ENCODE measurements at regions not wholly inside any gene's neighbourhood (a gene's known extent, or its start where the extent isn't known, plus 50 kb on each side); places are given as distances from the start of the nearest gene placed in this dataset.
"Not testable (repeated sequence)": the region's sequence is repeated elsewhere in the genome, so short reads cannot be mapped to it uniquely, and the experiment has no call there.

DNA sequence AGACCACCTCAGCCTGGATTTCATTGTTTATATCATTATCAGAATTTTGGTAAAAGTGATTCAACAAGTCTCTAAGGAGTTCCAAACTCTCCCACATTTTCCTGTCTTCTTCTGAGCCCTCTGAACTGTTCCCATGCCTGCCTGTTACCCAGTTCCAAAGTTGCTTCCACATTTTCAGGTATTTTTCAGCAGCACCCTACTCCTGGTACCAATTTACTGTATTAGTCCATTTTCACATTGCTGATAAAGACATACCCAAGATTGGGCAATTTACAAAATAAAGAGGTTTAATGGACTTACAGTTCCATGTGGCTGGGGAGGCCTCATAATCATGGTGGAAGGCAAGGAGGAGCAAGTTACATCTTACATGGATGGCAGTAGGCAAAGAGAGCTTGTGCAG lies 1087.3 kb downstream of the DIAPH3 start:
- TF ChIP-seq CTCF (conservative IDR thresholded peaks at IDR 0.05); EZH2 (IDR thresholded peaks at IDR 0.05; ENCODE audit: low read depth): not testable (repeated sequence)
